IPS-20b (cell line): ENCODE measurements at regions not wholly inside any gene's neighbourhood (a gene's known extent, or its start where the extent isn't known, plus 50 kb on each side); places are given as distances from the start of the nearest gene placed in this dataset.

ENCODE experiments used
- H3K27ac ChIP-seq: one replicate; pipeline ENCODE4 v1.5.1; 2013; ENCODE audit warnings: low read length
- H3K27me3 ChIP-seq: 2 replicates; pipeline ENCODE4 v1.6.1; 2013; ENCODE audit warnings: mild to moderate bottlenecking, low read length, inconsistent platforms; ENCODE audit not compliant: insufficient read depth
- H3K36me3 ChIP-seq: 2 replicates; pipeline ENCODE4 v1.6.1; 2013; ENCODE audit warnings: low read depth, mild to moderate bottlenecking, inconsistent platforms, low read length, moderate library complexity; ENCODE audit not compliant: insufficient read depth
- H3K4me1 ChIP-seq: 2 replicates; pipeline ENCODE4 v1.6.1; 2013; ENCODE audit warnings: mild to moderate bottlenecking, control low read depth, inconsistent platforms, low read length, moderate library complexity; ENCODE audit not compliant: insufficient read depth
- H3K4me3 ChIP-seq: 2 replicates; pipeline ENCODE4 v1.5.1; 2013; ENCODE audit warnings: mild to moderate bottlenecking, low read length, inconsistent platforms
- H3K9ac ChIP-seq: 2 replicates; pipeline ENCODE4 v1.6.1; 2013; ENCODE audit warnings: low read depth, mild to moderate bottlenecking, inconsistent platforms, low read length, moderate library complexity
- H3K9me3 ChIP-seq: 2 replicates; pipeline ENCODE4 v1.6.1; 2013; ENCODE audit warnings: mild to moderate bottlenecking, low read depth, low read length, inconsistent platforms; ENCODE audit not compliant: insufficient read depth

- Histone ChIP-seq H3K9me3 (no peaks in the 10 kb centered on the region), H3K36me3 (no peaks in the 10 kb centered on the region), H3K27ac (no peak overlapping the region), H3K27me3 (no peaks in the 10 kb centered on the region), H3K4me1 (peaks cover 36% of the 10 kb centered on the region; the same call in 1 of the 2 replicates), H3K9ac (no peak overlapping the region), H3K4me3 (peak overlapping the region; percentile 39; the same call in 1 of the 2 replicates)
Observed at GRCh38 chr6:22921828-22922227, 352.5 kb downstream of the HDGFL1 start.

DNA sequence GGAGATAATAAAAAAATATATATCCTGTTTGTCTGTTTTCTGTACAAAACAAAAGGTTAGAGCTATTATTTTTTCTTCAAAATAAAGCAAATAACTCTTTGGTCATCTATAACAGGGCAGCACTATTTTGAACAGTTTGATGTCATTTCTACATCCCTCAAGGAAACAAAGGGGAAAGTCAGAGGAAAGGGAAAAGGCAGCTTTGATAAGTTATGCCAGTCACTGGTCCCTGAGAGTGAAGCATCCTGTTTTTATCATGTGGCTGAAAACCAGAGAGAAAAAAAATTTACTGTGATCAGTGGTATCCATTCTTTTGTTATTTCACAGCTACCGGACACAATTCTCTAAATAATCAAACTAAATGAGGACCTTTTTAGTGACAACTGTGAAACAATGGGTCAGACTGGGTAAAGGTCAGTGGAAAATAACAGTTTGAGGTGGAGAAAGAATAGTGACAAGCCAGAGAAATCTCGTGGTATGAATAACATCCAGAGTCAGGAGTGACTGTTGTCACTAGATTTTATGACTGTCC lies 356.0 kb downstream of the HDGFL1 start:
- no peak overlapping the region for H3K4me3 ChIP-seq
- peaks cover 28% of the 10 kb centered on the region; the same call in 1 of the 2 replicates for H3K4me1 ChIP-seq
- no peaks in the 10 kb centered on the region for H3K36me3 ChIP-seq
- H3K9ac ChIP-seq, result no peak overlapping the region
- H3K9me3 ChIP-seq, result no peaks in the 10 kb centered on the region
- H3K27me3 ChIP-seq, result no peaks in the 10 kb centered on the region
- no peak overlapping the region for H3K27ac ChIP-seq

DNA sequence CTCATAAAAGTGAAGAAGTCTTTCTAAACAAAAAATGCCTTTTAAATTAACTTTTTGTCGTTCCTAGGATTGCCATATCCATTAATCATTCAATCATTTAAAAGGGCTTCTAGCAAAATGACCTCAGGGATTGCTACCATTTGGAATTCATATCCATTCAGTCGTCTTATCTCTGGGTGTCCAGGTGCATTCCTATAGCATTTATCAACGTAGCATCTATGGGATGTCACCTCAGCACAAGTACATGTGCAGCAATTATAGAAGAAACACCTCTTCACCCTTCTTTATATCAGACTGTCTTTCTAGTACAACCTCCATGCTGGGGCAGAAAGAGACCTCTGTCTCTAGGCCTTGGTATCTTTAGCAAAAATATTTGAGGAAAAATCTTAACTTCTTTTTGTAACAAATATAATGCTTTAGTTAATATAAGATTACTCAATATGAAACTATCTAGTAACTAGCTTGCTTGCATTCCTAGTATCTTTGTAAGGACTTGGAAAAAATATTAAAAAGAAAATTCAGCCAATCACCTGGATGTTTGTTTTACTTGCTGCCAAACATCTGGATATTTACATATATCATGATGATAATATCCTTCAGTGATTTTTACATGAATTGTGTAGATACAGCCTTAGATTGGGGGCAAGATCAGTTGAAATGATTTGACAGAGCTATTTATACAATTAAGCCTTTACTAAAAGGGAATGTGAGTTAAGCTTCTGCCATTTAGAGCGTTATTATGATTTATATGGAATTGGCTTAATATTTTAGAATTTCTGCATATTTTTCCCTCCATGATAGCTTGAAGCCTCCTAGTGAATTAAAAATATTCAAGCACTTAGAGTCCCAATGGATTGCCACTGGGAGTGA lies 356.8 kb downstream of the HDGFL1 start:
- no peak overlapping the region for H3K27ac ChIP-seq
- H3K9ac ChIP-seq, result no peak overlapping the region
- no peaks in the 10 kb centered on the region for H3K27me3 ChIP-seq
- H3K36me3 ChIP-seq, result no peaks in the 10 kb centered on the region
- peaks cover 23% of the 10 kb centered on the region; the same call in 1 of the 2 replicates for H3K4me1 ChIP-seq
- no peak overlapping the region for H3K4me3 ChIP-seq
- no peaks in the 10 kb centered on the region for H3K9me3 ChIP-seq

GRCh38 chr6:22926790-22927354 lies 357.5 kb downstream of the HDGFL1 start:
- Histone ChIP-seq H3K9me3 (no peaks in the 10 kb centered on the region), H3K4me1 (peaks cover 17% of the 10 kb centered on the region; the same call in 1 of the 2 replicates), H3K36me3 (no peaks in the 10 kb centered on the region), H3K27me3 (no peaks in the 10 kb centered on the region), H3K4me3 (no peak overlapping the region), H3K27ac (no peak overlapping the region), H3K9ac (no peak overlapping the region)

DNA sequence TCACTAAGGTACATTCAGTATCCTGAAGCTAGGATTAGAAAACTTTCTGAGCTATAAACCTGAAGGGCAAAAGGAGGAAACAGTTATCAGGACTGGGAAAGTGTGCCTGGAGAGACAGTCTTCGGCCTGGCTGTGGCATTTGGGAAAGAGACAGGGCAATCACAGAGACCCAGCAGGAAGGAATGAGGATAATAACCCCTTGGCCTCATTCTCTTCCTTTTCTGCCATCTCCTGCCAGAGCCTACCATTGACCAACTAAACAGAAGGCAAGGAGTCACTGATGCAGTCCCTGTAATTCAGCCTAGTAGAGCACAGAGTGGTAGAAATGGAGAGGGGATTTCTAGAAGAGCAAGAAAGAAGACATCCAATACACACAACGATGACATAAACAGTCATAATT lies 359.4 kb downstream of the HDGFL1 start:
- H3K9me3 ChIP-seq, result no peaks in the 10 kb centered on the region
- no peaks in the 10 kb centered on the region for H3K27me3 ChIP-seq
- H3K4me1 ChIP-seq, result peaks cover 6% of the 10 kb centered on the region; the same call in 1 of the 2 replicates
- H3K4me3 ChIP-seq, result no peak overlapping the region
- H3K36me3 ChIP-seq, result no peaks in the 10 kb centered on the region
- no peak overlapping the region for H3K9ac ChIP-seq
- H3K27ac ChIP-seq, result no peak overlapping the region

- Histone ChIP-seq H3K27me3 (no peaks in the 10 kb centered on the region), H3K4me1 (peaks cover 6% of the 10 kb centered on the region; the same call in 1 of the 2 replicates), H3K9ac (no peak overlapping the region), H3K36me3 (no peaks in the 10 kb centered on the region), H3K9me3 (no peaks in the 10 kb centered on the region), H3K4me3 (no peak overlapping the region), H3K27ac (no peak overlapping the region)
Observed at GRCh38 chr6:22929311-22929985, 360.1 kb downstream of the HDGFL1 start.

- Histone ChIP-seq H3K9ac (no peak overlapping the region), H3K4me3 (no peak overlapping the region), H3K9me3 (no peaks in the 10 kb centered on the region), H3K27me3 (no peaks in the 10 kb centered on the region), H3K36me3 (no peaks in the 10 kb centered on the region), H3K4me1 (no peaks in the 10 kb centered on the region), H3K27ac (no peak overlapping the region)
Observed at GRCh38 chr6:22940581-22941290, 371.4 kb downstream of the HDGFL1 start.

DNA sequence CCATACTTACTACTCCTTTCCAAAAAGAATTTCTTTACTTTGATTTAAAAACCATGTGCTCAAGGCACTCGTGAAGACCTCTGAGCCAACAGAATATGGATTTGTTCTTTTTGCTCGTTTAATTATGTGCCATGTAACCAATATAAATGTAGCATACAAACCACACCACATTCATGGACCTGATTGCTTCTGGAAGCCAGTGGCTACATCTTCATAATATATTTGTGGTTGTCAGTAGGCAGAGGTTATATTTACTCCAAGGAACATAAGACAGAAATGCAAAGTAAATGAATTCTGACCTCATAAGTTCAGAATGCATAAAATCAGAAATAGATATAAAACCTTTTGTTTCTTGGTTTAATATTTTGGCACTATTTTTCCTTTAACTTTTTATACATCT lies 373.0 kb downstream of the HDGFL1 start:
- no peaks in the 10 kb centered on the region for H3K9me3 ChIP-seq

GRCh38 chr6:22943327-22943726 lies 374.0 kb downstream of the HDGFL1 start:
- Histone ChIP-seq H3K36me3 (no peaks in the 10 kb centered on the region), H3K27ac (no peak overlapping the region), H3K4me3 (no peak overlapping the region), H3K9me3 (no peaks in the 10 kb centered on the region), H3K9ac (no peak overlapping the region), H3K27me3 (no peaks in the 10 kb centered on the region), H3K4me1 (no peaks in the 10 kb centered on the region)

More for the DNA sequence above, 373.0 kb downstream of the HDGFL1 start:
- no peaks in the 10 kb centered on the region for H3K36me3 ChIP-seq
- H3K4me1 ChIP-seq, result no peaks in the 10 kb centered on the region
- H3K27ac ChIP-seq, result no peak overlapping the region
- H3K4me3 ChIP-seq, result no peak overlapping the region
- no peak overlapping the region for H3K9ac ChIP-seq
- H3K27me3 ChIP-seq, result no peaks in the 10 kb centered on the region

- Histone ChIP-seq H3K9me3 (no peaks in the 10 kb centered on the region; the same call in 1 of the 2 replicates), H3K4me1 (no peaks in the 10 kb centered on the region), H3K9ac (no peak overlapping the region), H3K27me3 (no peaks in the 10 kb centered on the region), H3K4me3 (no peak overlapping the region), H3K36me3 (no peaks in the 10 kb centered on the region), H3K27ac (no peak overlapping the region)
Observed at GRCh38 chr6:22949967-22950366, 380.6 kb downstream of the HDGFL1 start.

DNA sequence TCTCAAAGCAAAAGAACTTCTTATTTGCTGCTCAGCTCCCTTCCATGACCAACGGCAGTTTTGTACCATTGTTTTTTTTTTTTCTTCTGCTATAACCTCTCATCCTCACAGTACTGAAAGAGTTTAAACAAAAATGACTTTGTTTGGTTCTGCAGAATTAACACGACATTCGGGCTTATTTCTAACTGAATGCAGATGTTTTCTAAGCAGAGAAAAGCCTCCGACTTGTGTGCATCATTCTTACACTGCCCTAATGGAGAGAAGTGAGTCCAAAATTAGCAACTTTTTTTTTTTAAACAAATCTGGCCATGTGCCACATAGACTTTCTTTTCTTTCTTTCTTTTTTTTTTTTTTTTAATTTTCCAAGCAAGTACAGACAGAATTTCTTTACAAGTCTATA lies 382.7 kb downstream of the HDGFL1 start:
- H3K9ac ChIP-seq, result no peak overlapping the region
- H3K36me3 ChIP-seq, result no peaks in the 10 kb centered on the region
- H3K4me3 ChIP-seq, result no peak overlapping the region
- H3K4me1 ChIP-seq, result peaks cover 6% of the 10 kb centered on the region; the same call in 1 of the 2 replicates
- H3K27me3 ChIP-seq, result no peaks in the 10 kb centered on the region
- H3K9me3 ChIP-seq, result no peaks in the 10 kb centered on the region; the same call in 1 of the 2 replicates
- no peak overlapping the region for H3K27ac ChIP-seq
